SK-N-SH treated with all-trans-retinoic acid at 6 μM for 48 hours (cell line): ENCODE measurements at regions not wholly inside any gene's neighbourhood (a gene's known extent, or its start where the extent isn't known, plus 50 kb on each side); places are given as distances from the start of the nearest gene placed in this dataset.

Source experiments
- ARNTL ChIP-seq: fragments of 450-650 bp; formaldehyde crosslinking; IDR thresholded peaks from 2 replicates; pipeline ENCODE4 v1.5.0; 2020; ENCODE audit warnings: low read depth, mild to moderate bottlenecking, moderate library complexity, borderline replicate concordance
- BACH2 ChIP-seq: fragments of 250-450 bp; sonication (Bioruptor Pico); IDR thresholded peaks from 2 replicates; pipeline ENCODE4 v1.9.0; 2021; ENCODE audit warnings: mild to moderate bottlenecking, borderline replicate concordance
- ISL1 ChIP-seq: fragments of 250-450 bp; sonication (Bioruptor Pico); IDR thresholded peaks from 2 replicates; pipeline ENCODE4 v2.1.2; 2022; ENCODE audit warnings: mild to moderate bottlenecking, moderate library complexity
- RARB ChIP-seq: fragments of 250-450 bp; sonication (Bioruptor Pico); IDR thresholded peaks from 2 replicates; pipeline ENCODE4 v1.8.0; 2021; ENCODE audit warnings: mild to moderate bottlenecking, moderate library complexity
- SNAI2 ChIP-seq: fragments of 250-450 bp; sonication (Bioruptor Pico); IDR thresholded peaks from 2 replicates; pipeline ENCODE4 v1.5.0; 2020; ENCODE audit warnings: mild to moderate bottlenecking, moderate library complexity
- TF ChIP-seq, protein P1 (sequence below): fragments of 250-450 bp; sonication (Bioruptor Pico); IDR thresholded peaks from 2 replicates; pipeline ENCODE4 v1.8.0; 2020; ENCODE audit warnings: mild to moderate bottlenecking, moderate library complexity, borderline replicate concordance

DNA sequence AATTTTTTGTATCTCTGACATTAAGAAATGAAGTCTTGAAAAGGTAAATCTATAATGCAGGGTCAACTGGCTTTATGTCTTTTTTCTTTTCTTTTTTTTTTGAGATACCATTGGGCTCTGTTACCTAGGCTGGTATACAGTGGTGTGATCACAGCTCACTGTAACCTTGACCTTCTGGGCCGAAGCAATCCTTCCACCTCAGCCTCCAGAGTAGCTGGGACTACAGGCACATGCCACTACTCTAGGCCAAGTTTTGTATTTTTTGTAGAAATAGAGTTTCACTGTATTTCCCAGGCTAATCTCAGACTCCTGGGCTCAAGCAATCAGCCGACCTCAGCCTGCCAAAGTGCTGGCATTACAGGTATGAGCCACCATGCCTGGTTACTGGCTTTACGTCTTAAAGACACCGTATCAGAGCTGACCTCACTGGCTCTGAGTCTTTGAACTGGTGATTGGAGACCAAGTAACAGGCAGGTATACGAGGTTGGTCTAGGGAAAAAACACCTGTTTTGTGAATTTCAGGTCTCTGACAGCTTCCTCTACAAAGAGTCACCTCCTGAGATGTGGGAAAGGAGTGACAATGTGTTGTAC is 70.4 kb upstream of the GPBP1 start:
- no peak for TF ChIP-seq ARNTL (CRISPR knock-in tag)
- TF ChIP-seq BACH2 (CRISPR knock-in tag) = no peak
- no peak for TF ChIP-seq SNAI2
- TF ChIP-seq RARB (CRISPR knock-in tag) = no peak
- TF ChIP-seq ISL1 = no peak
- TF ChIP-seq, protein P1, sequence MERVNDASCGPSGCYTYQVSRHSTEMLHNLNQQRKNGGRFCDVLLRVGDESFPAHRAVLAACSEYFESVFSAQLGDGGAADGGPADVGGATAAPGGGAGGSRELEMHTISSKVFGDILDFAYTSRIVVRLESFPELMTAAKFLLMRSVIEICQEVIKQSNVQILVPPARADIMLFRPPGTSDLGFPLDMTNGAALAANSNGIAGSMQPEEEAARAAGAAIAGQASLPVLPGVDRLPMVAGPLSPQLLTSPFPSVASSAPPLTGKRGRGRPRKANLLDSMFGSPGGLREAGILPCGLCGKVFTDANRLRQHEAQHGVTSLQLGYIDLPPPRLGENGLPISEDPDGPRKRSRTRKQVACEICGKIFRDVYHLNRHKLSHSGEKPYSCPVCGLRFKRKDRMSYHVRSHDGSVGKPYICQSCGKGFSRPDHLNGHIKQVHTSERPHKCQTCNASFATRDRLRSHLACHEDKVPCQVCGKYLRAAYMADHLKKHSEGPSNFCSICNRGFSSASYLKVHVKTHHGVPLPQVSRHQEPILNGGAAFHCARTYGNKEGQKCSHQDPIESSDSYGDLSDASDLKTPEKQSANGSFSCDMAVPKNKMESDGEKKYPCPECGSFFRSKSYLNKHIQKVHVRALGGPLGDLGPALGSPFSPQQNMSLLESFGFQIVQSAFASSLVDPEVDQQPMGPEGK (CRISPR knock-in tag) = no peak
